PC-9 (cell line): ENCODE measurements at regions not wholly inside any gene's neighbourhood (a gene's known extent, or its start where the extent isn't known, plus 50 kb on each side); places are given as distances from the start of the nearest gene placed in this dataset.

Experiments used
- EZH2 ChIP-seq: fragments of 200-600 bp; sonication (generic); IDR thresholded peaks from 2 replicates; pipeline ENCODE4 v1.8.0; 2017; ENCODE audit warnings: antibody characterized with exemption, low read depth
- TF ChIP-seq, protein P1 (sequence below): fragments of 200-600 bp; sonication (generic); conservative IDR thresholded peaks from 2 replicates; pipeline ENCODE4 v1.6.1; 2017; ENCODE audit warnings: mixed run types, antibody characterized with exemption, mild to moderate bottlenecking, moderate library complexity

DNA sequence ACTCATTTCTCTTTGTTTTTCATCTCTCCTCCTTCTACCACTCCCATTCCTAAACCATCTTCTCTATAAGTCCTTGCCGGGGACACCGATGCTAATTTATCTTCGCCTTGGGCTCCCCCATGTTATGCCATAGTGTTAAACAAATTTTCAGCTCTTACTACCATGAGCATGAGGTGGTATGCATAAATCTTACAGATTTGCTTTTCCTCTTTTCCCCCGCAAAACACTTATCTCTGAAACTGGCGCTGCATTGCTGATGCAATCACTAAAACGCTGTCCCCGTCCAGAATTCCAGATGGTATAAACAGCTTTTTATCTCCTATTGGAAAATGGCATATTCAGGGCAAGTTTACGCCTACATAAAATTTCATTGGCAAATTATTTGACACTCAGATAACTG, 673.6 kb upstream of the CDH8 start:
- TF ChIP-seq EZH2 = no peak
- TF ChIP-seq, protein P1, sequence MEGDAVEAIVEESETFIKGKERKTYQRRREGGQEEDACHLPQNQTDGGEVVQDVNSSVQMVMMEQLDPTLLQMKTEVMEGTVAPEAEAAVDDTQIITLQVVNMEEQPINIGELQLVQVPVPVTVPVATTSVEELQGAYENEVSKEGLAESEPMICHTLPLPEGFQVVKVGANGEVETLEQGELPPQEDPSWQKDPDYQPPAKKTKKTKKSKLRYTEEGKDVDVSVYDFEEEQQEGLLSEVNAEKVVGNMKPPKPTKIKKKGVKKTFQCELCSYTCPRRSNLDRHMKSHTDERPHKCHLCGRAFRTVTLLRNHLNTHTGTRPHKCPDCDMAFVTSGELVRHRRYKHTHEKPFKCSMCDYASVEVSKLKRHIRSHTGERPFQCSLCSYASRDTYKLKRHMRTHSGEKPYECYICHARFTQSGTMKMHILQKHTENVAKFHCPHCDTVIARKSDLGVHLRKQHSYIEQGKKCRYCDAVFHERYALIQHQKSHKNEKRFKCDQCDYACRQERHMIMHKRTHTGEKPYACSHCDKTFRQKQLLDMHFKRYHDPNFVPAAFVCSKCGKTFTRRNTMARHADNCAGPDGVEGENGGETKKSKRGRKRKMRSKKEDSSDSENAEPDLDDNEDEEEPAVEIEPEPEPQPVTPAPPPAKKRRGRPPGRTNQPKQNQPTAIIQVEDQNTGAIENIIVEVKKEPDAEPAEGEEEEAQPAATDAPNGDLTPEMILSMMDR = no peak
